GM12878 (cell line): ENCODE measurements at regions not wholly inside any gene's neighbourhood (a gene's known extent, or its start where the extent isn't known, plus 50 kb on each side); places are given as distances from the start of the nearest gene placed in this dataset.

Experiments
- ATAC-seq: fragments of 200-7000 bp; cut with Tn5 transposase; 3 replicates; pipeline ENCODE4 v1.9.1; 2020; ENCODE audit warnings: mild to moderate bottlenecking, moderate library complexity
- BruUV-seq: library from RNA; stranded (reverse); fragments of 400-500 nt; replicated peaks from 2 replicates; lab custom pipeline; 2021; lab: Mats Ljungman, UMichigan
- CTCF ChIA-PET: fragments of 300-600 bp; sonication (Branson Sonifier 250); formaldehyde crosslinking; extraction: SDS; loops from one replicate; lab custom pipeline; 2021; ENCODE audit warnings: inconsistent platforms; lab: Yijun Ruan, JAX
- POLR2A ChIA-PET: fragments of 350-600 bp; formaldehyde crosslinking; extraction: SDS; loops from one replicate; lab custom pipeline; 2021; ENCODE audit warnings: inconsistent platforms; lab: Charles Lee
- RAD21 ChIA-PET: fragments of 300-600 bp; sonication (Branson Sonifier 250); formaldehyde crosslinking; loops from one replicate; lab custom pipeline; 2023; ENCODE audit warnings: antibody characterized with exemption; ENCODE audit not compliant: unreplicated experiment; lab: Charles Lee
- SMC1A ChIA-PET: fragments of 300-600 bp; sonication (Branson Sonifier 250); formaldehyde crosslinking; loops from one replicate; lab custom pipeline; 2023; ENCODE audit not compliant: unreplicated experiment, uncharacterized antibody; lab: Charles Lee
- DNase-seq: peaks from one replicate; pipeline ENCODE4 v3.0.0-alpha.2; 2011; ENCODE audit warnings: low read depth, low spot score
- FAIRE-seq: peaks from 3 replicates; lab custom pipeline; 2011; peaks lifted over from hg19 to GRCh38; lab: Jason Lieb, UNC
- H2AFZ ChIP-seq: 2 replicates; pipeline ENCODE4 v1.6.0; 2011; ENCODE audit warnings: low read depth, low read length, control low read depth; ENCODE audit not compliant: control insufficient read depth
- H3K27ac ChIP-seq: 2 replicates; pipeline ENCODE4 v1.5.1; 2011; ENCODE audit warnings: control low read depth; ENCODE audit not compliant: control insufficient read depth, insufficient read depth
- H3K27me3 ChIP-seq, 2 experiments: replicated peaks in 1 of 2; 2 replicates each; pipeline versions ENCODE4 v1.6.0 to v1.6.1; 2011; ENCODE audit warnings: low read length in 1 of 2; ENCODE audit not compliant: control insufficient read depth in 2 of 2, insufficient read depth in 2 of 2
- H3K36me3 ChIP-seq, 2 experiments: 2 replicates each; pipeline ENCODE4 v1.5.1; 2011; ENCODE audit warnings: low read length in 1 of 2; ENCODE audit not compliant: control insufficient read depth in 2 of 2, insufficient read depth in 2 of 2
- H3K4me1 ChIP-seq: 2 replicates; pipeline ENCODE4 v1.6.1; 2011; ENCODE audit warnings: mild to moderate bottlenecking, low read length, moderate library complexity, mixed read lengths; ENCODE audit not compliant: control insufficient read depth, insufficient read depth
- H3K4me2 ChIP-seq: 2 replicates; pipeline ENCODE4 v1.6.0; 2011; ENCODE audit warnings: control low read depth; ENCODE audit not compliant: control insufficient read depth, insufficient read depth
- H3K4me3 ChIP-seq: fragments of 200-600 bp; sonication (generic); 2 replicates; pipeline ENCODE4 v1.5.1; 2016
- H3K79me2 ChIP-seq: 2 replicates; pipeline ENCODE4 v1.6.0; 2011; ENCODE audit warnings: low read length; ENCODE audit not compliant: control insufficient read depth, insufficient read depth
- H3K9ac ChIP-seq: 2 replicates; pipeline ENCODE4 v1.8.0; 2011; ENCODE audit warnings: low read length, control low read depth, mixed read lengths; ENCODE audit not compliant: control insufficient read depth, insufficient read depth
- H3K9me3 ChIP-seq: replicated peaks from 3 replicates; pipeline ENCODE4 v1.5.1; 2011; ENCODE audit warnings: mild to moderate bottlenecking, low read length; ENCODE audit not compliant: control insufficient read depth, insufficient read depth
- H4K20me1 ChIP-seq: 2 replicates; pipeline ENCODE4 v1.6.0; 2011; ENCODE audit not compliant: control insufficient read depth, insufficient read depth
- CBFB ChIP-seq: IDR thresholded peaks from 2 replicates; pipeline ENCODE4 v1.6.1; 2016; ENCODE audit warnings: antibody characterized with exemption, low read depth
- FOXK2 ChIP-seq: fragments of 450-650 bp; IDR thresholded peaks from 2 replicates; pipeline ENCODE4 v1.6.1; 2017; ENCODE audit warnings: mild to moderate bottlenecking, moderate library complexity
- HDAC2 ChIP-seq: fragments of 200-600 bp; sonication (generic); IDR thresholded peaks from 2 replicates; pipeline ENCODE4 v1.6.1; 2017
- IKZF2 ChIP-seq, 2 experiments: fragments of 450-650 bp; IDR thresholded peaks; 2 replicates each; pipeline ENCODE4 v1.6.1; 2017; ENCODE audit warnings: mild to moderate bottlenecking in 2 of 2, moderate library complexity in 2 of 2
- JUNB ChIP-seq: IDR thresholded peaks from 2 replicates; pipeline ENCODE4 v1.6.1; 2016; ENCODE audit warnings: antibody characterized with exemption, mild to moderate bottlenecking
- MTA2 ChIP-seq: fragments of 450-650 bp; IDR thresholded peaks from 2 replicates; pipeline ENCODE4 v1.6.1; 2016; ENCODE audit warnings: low read depth, mild to moderate bottlenecking, moderate library complexity
- MXI1 ChIP-seq: fragments of 150-350 bp; IDR thresholded peaks from 2 replicates; pipeline ENCODE4 v1.6.1; 2011; ENCODE audit warnings: low read depth, mild to moderate bottlenecking, inconsistent platforms, low read length, improper control_type of control experiment
- NFYA ChIP-seq: IDR thresholded peaks from 2 replicates; pipeline ENCODE4 v1.6.1; 2011; ENCODE audit warnings: low read depth, mild to moderate bottlenecking, low read length, improper control_type of control experiment, borderline replicate concordance
- POLR2AphosphoS2 ChIP-seq: IDR thresholded peaks from 2 replicates; pipeline ENCODE4 v1.6.1; 2011; ENCODE audit warnings: low read depth, mild to moderate bottlenecking, low read length, improper control_type of control experiment, moderate library complexity
- TAF1 ChIP-seq: IDR thresholded peaks from 2 replicates; pipeline ENCODE4 v1.6.1; 2011; ENCODE audit warnings: mild to moderate bottlenecking, low read depth, low read length, borderline replicate concordance
- TCF12 ChIP-seq: IDR thresholded peaks from 2 replicates; pipeline ENCODE4 v1.6.1; 2011; ENCODE audit warnings: low read depth, mild to moderate bottlenecking, low read length
- ZNF217 ChIP-seq: fragments of 450-650 bp; IDR thresholded peaks from 2 replicates; pipeline ENCODE4 v1.6.1; 2017; ENCODE audit warnings: antibody characterized with exemption, mild to moderate bottlenecking
- ZNF622 ChIP-seq: fragments of 450-650 bp; IDR thresholded peaks from 2 replicates; pipeline ENCODE4 v1.6.1; 2017; ENCODE audit warnings: mild to moderate bottlenecking, inconsistent platforms
- WGBS: methylation state at CpG from one replicate; pipeline ENCODE4 v1.1.6; 2016; ENCODE audit warnings: low lambda C conversion rate; ENCODE audit not compliant: insufficient replicate concordance, insufficient coverage; ENCODE audit errors: missing lambda C conversion rate; 5-methylcytosine and 5-hydroxymethylcytosine counted together
- in situ Hi-C: fragments of 300-500 bp; cut with MboI; formaldehyde crosslinking; loops from 9 replicates; pipeline ENCODE4 v1.14.3; 2018; ENCODE audit warnings: mixed read lengths
- intact Hi-C: fragments of 100-400 bp; cut with micrococcal nuclease; formaldehyde crosslinking; loops from one replicate; pipeline ENCODE4 v1.14.2; 2022; ENCODE audit not compliant: unreplicated experiment
- TF ChIP-seq, protein P1 (sequence below): fragments of 450-650 bp; IDR thresholded peaks from 2 replicates; pipeline ENCODE4 v1.6.1; 2016; ENCODE audit warnings: mild to moderate bottlenecking
- TF ChIP-seq, protein P2 (sequence below): fragments of 450-650 bp; conservative IDR thresholded peaks from 2 replicates; pipeline ENCODE4 v1.6.1; 2017; ENCODE audit warnings: mild to moderate bottlenecking, moderate library complexity
- TF ChIP-seq, protein P3 (sequence below): fragments of 450-650 bp; IDR thresholded peaks from 2 replicates; pipeline ENCODE4 v1.6.1; 2017; ENCODE audit warnings: mild to moderate bottlenecking, moderate library complexity

DNA sequence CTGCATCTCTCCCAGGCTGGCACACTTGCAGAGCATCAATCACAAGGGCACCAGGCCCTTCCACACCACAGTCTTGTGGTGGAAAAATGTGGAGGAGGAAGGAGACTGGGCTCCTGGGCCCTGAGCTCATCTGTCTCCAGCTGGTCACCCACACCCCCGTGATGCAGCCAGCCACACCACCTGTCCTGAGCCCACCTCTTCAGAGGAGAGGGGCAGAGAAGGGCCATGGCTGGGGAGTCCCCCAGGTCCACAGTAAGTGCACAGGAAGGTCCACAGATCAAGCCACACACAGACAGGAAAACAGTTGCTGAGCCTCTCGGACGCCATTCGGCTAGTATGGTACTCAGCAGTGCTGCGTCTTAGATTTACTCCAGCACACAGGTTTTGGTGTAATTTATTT, 203.5 kb upstream of the SALL3 start (continued):
- TF ChIP-seq MTA2 (no peak), HDAC2 (no peak), POLR2AphosphoS2 (no peak), ZNF217 (no peak), MXI1 (no peak)
- TF ChIP-seq, protein P1, sequence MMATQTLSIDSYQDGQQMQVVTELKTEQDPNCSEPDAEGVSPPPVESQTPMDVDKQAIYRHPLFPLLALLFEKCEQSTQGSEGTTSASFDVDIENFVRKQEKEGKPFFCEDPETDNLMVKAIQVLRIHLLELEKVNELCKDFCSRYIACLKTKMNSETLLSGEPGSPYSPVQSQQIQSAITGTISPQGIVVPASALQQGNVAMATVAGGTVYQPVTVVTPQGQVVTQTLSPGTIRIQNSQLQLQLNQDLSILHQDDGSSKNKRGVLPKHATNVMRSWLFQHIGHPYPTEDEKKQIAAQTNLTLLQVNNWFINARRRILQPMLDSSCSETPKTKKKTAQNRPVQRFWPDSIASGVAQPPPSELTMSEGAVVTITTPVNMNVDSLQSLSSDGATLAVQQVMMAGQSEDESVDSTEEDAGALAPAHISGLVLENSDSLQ, result no peak

DNA sequence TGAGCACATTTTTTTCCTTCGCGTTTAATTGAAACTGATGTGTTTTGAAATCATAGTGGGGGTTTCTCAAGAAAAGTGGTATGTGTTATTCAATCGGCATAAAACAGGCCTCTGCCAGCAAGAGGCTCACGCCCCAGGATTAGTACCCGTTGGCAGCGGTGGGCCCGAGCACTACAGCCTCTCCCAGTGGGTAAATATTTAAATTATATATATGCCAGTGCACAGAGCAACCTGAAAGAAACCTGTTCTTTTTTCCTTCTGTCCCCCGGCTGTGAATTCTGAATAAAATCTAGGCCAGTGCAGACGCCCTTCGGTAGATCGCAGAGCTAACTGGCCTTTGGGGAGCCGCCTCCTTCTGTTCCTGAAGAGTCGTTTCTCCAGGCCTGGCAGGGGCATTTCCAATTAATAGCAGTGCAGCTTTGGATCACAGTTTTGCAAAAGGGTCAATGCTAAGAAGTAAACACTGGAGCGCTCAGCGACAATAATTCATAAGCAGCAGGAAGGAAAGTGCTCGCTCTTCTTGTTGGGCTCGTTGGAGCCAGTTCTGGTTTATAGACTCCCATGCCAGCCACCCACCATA, 202.8 kb upstream of the SALL3 start:
- Histone ChIP-seq H3K4me3 (no peak overlapping the region), H3K4me1 (no peaks in the 10 kb centered on the region), H3K4me2 (no peak overlapping the region), H3K27ac (no peak overlapping the region), H3K36me3 (no peaks in the 10 kb centered on the region), H3K9me3 (no peaks in the 10 kb centered on the region; the same call in 2 of the 3 replicates), H4K20me1 (no peaks in the 10 kb centered on the region), H2AFZ (no peak overlapping the region), H3K79me2 (no peaks in the 10 kb centered on the region), H3K9ac (no peak overlapping the region), H3K27me3 (no peaks in the 10 kb centered on the region)
- ATAC-seq (no peak), FAIRE-seq (no peak), DNase-seq (no peak)
- intact Hi-C loops, result no loop called here
- 49% methylated on average over 17 of the region's 17 CpGs for WGBS
- BruUV-seq, result no TSS peak
- in situ Hi-C loops, result no loop called here
- ChIA-PET CTCF (no interaction called here), POLR2A (no interaction called here), RAD21 (no interaction called here), SMC1A (no interaction called here)
- TF ChIP-seq JUNB (no peak), NFYA (no peak), CBFB (no peak), TAF1 (no peak), TCF12 (no peak), IKZF2 (IDR thresholded peaks at IDR 0.05) (no peak), FOXK2 (no peak), ZNF622 (no peak)
- TF ChIP-seq, protein P2, sequence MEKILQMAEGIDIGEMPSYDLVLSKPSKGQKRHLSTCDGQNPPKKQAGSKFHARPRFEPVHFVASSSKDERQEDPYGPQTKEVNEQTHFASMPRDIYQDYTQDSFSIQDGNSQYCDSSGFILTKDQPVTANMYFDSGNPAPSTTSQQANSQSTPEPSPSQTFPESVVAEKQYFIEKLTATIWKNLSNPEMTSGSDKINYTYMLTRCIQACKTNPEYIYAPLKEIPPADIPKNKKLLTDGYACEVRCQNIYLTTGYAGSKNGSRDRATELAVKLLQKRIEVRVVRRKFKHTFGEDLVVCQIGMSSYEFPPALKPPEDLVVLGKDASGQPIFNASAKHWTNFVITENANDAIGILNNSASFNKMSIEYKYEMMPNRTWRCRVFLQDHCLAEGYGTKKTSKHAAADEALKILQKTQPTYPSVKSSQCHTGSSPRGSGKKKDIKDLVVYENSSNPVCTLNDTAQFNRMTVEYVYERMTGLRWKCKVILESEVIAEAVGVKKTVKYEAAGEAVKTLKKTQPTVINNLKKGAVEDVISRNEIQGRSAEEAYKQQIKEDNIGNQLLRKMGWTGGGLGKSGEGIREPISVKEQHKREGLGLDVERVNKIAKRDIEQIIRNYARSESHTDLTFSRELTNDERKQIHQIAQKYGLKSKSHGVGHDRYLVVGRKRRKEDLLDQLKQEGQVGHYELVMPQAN, result no peak
- TF ChIP-seq, protein P3, sequence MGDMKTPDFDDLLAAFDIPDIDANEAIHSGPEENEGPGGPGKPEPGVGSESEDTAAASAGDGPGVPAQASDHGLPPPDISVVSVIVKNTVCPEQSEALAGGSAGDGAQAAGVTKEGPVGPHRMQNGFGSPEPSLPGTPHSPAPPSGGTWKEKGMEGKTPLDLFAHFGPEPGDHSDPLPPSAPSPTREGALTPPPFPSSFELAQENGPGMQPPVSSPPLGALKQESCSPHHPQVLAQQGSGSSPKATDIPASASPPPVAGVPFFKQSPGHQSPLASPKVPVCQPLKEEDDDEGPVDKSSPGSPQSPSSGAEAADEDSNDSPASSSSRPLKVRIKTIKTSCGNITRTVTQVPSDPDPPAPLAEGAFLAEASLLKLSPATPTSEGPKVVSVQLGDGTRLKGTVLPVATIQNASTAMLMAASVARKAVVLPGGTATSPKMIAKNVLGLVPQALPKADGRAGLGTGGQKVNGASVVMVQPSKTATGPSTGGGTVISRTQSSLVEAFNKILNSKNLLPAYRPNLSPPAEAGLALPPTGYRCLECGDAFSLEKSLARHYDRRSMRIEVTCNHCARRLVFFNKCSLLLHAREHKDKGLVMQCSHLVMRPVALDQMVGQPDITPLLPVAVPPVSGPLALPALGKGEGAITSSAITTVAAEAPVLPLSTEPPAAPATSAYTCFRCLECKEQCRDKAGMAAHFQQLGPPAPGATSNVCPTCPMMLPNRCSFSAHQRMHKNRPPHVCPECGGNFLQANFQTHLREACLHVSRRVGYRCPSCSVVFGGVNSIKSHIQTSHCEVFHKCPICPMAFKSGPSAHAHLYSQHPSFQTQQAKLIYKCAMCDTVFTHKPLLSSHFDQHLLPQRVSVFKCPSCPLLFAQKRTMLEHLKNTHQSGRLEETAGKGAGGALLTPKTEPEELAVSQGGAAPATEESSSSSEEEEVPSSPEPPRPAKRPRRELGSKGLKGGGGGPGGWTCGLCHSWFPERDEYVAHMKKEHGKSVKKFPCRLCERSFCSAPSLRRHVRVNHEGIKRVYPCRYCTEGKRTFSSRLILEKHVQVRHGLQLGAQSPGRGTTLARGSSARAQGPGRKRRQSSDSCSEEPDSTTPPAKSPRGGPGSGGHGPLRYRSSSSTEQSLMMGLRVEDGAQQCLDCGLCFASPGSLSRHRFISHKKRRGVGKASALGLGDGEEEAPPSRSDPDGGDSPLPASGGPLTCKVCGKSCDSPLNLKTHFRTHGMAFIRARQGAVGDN, result no peak
